GM21360 (cell line): ENCODE measurements at regions not wholly inside any gene's neighbourhood (a gene's known extent, or its start where the extent isn't known, plus 50 kb on each side); places are given as distances from the start of the nearest gene placed in this dataset.

Experiments
- ATAC-seq: cut with Tn5 transposase; IDR thresholded peaks from one replicate; pipeline ENCODE4 v1.9.1; 2021; ENCODE audit warnings: mild to moderate bottlenecking, moderate library complexity; ENCODE audit not compliant: unreplicated experiment

DNA sequence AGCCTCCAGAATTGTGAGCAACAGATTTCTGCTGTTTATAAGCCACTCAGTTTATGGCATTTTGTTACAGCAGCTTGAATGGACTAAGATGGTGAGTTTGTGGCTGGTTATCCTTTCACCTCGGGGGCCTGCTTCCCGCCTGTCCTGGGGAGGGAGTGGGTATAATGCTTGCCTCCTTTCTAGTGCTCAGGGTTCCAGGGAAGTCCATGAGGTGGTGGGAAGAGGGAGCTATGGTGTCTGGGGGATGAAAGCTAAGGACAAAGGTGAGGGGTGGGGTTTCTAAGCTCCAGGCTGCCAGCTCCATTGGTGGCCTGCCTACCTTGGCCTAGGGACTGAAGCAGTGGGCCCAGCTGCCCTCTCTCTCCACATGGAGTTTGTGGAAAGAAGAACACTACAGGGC is 50.2 kb upstream of the SDK2 start:
- ATAC-seq, result no peak

GRCh38 chr17:73695035-73695738 is 50.9 kb upstream of the SDK2 start:
- no peak for ATAC-seq

DNA sequence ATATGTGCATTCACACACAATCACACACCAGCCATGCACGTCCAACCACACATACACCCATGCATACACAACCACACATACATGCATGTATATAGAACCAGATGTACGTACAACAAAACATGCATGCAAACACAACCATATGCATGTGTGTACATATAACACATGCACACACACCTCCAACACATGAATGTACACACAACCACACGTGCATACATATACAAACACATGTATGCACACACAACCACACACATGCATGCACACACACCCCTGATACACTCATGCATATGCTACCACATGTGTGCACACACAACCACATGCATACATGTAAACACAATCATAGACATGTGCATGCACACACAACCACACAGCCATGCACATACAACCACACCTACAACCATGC is 52.0 kb upstream of the SDK2 start:
- ATAC-seq, result no peak

- no peak for ATAC-seq
Measured at GRCh38 chr17:73697872-73698271, 53.6 kb upstream of the SDK2 start.

- ATAC-seq, result no peak
Measured at GRCh38 chr17:73698966-73699365, 54.7 kb upstream of the SDK2 start.

DNA sequence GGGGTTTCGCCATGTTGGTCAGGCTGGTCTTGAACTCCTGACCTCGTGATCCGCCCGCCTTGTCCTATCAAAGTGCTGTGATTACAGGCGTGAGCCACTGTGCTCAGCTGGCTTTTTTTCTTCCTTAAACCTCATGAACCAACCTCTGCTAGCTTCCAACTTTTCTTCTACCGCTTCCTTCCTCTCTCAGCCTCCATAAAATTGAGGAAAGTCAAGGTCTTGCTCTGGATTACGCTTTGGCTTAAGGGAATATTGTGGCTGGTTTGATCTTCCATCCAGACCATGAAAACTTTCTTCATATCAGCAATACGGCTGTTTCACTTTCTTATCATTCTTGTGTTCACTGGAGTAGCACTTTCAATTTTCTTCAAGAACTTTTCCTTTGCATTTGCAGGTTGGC is 57.5 kb upstream of the SDK2 start:
- no peak for ATAC-seq

DNA sequence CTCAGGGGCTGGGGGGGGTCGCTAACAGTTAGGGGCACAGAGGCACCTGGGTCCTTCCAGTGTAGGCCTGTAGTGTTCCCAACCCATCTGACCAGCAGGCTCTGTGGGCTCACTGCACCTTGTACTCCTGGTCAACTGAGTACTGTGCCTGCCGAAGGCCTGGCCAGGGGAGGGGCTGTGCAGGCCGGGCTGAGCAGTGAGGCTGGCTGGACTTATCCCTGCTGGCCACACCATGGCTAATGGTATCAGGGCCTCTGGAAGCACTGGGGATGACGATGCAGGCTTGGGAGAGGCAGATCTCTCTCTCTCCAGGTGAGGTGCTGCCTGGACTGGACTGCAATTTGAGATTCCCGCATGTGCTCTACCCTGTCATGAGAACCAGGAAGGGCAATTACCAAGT is 58.9 kb upstream of the SDK2 start:
- ATAC-seq, result no peak

DNA sequence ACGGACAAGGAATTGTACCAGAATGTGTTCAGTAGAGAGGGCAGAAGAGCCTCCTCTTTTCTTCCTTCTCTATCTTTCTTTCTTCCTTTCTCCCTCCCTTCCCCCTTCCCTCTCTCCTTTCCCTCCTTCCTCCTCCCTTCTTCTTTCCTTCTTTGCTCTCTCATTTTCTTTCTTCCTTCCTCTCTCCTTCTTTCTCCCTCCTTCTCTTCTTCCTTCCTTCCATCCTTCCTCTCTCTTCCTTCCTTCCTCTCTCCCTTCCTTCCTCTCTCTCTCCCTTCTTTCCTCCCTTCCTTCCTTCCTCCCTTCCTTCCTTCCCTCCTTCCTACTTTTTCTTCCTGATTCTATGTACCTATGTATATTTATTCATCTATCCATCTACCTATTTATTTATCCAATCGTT is 59.7 kb upstream of the SDK2 start:
- ATAC-seq, result no peak

DNA sequence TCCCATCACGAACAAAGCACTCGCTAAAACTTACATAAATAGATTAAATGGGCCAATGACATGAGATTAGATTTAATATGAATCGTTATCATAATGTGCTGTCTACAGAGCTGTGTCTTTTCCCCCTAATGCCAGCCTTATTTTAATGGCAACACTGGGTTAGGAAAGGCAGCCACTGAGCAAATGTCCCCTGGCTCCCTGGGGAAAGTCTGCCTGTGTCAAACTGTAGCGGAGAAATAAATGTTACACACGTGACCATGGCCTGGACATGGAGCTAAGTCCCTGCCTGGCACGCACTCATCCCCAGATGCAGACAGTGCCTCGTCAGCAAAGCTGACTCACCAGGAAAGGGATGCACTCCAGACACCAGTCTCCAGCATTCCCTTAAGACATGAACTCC is 61.3 kb upstream of the SDK2 start:
- no peak for ATAC-seq

- no peak for ATAC-seq
Measured at GRCh38 chr17:73706428-73706827, 62.2 kb upstream of the SDK2 start.

- no peak for ATAC-seq
Measured at GRCh38 chr17:73706858-73707257, 62.6 kb upstream of the SDK2 start.

- no peak for ATAC-seq
Measured at GRCh38 chr17:73707358-73707757, 63.1 kb upstream of the SDK2 start.

- ATAC-seq, result no peak
Measured at GRCh38 chr17:73710095-73710592, 65.9 kb upstream of the SDK2 start.

GRCh38 chr17:73711184-73711583 is 66.9 kb upstream of the SDK2 start:
- peak; percentile 71 for ATAC-seq

DNA sequence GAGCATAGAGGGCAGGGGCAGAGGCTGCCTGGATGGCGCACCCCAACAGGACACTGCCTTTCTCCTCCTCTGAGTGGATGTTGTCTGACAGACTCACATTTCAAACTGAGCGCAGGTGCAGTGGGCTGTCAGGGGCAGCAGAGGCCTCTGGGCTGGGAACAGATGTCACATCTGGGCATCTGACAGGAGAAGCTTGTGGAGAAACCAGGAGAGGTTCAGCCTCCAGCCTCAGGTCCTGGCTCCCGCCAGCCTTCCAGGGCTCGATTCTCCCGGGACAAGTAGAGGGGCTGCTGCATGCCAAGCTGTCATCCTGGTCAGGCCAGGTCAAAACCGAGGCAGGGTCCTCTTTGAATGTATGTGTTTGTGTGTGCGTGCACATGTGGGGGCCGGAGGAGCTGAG is 67.7 kb upstream of the SDK2 start:
- ATAC-seq, result no peak

DNA sequence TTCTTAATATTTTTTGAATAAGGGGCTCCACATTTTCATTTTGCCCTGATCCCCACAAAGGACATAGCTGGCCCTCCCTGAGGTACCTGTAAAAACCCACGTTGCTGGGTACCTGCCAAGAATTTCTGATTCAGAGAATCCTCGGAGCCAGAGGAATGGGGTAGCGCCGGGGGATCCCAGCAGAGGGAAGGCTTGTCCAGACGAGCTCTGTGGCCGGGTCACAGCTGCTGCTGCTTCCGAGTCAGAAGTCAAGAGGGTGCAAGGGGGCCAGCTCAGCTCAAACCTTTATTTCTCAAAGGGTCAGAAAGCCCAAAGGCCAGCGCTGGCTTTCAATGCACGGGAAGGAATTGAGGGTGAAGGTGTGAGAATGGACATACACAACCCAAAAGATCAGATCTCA is 68.9 kb upstream of the SDK2 start:
- no peak for ATAC-seq

DNA sequence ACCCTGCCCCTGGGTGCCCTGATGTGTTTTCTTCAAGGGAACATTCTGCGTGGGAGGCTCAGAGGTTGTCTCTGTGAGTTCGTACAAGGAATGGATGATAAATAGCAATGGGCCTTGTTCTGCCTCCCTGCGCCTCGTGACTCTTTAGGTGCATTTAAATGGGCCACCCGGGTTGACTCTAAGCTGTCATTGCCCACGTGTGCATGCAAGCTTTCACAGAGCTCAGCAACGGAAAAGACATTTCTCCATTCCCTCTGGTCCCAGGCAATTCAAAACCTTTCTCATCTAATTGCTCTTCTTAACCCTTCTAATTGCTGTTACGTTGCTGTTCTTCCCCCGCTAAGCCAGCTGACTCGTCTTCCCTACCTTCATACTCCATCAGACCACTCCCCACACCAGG is 71.5 kb upstream of the SDK2 start:
- ATAC-seq, result no peak

DNA sequence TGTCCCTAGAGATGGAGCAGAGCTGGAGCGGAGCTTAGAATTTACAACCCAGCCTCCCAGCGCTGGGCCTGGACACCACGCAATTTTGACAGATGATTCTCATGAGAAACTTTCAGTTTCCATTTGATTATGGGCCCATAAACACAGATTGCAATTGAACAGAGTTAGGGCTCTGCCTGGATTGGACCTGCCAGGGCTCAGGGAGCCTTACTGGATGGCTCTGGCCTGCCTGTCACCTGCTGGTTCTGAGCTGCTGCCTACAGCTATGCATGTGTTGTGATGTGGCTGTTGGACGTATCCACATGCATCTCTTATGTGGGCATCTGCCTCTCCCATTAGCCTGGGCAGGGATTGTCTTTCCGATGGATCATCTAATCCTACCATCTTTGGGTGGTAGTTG is 73.4 kb upstream of the SDK2 start:
- no peak for ATAC-seq

GRCh38 chr17:73718362-73718761 is 74.1 kb upstream of the SDK2 start:
- no peak for ATAC-seq

- ATAC-seq, result no peak
Measured at GRCh38 chr17:73718912-73719311, 74.7 kb upstream of the SDK2 start.

- no peak for ATAC-seq
Measured at GRCh38 chr17:73719588-73720071, 75.4 kb upstream of the SDK2 start.

DNA sequence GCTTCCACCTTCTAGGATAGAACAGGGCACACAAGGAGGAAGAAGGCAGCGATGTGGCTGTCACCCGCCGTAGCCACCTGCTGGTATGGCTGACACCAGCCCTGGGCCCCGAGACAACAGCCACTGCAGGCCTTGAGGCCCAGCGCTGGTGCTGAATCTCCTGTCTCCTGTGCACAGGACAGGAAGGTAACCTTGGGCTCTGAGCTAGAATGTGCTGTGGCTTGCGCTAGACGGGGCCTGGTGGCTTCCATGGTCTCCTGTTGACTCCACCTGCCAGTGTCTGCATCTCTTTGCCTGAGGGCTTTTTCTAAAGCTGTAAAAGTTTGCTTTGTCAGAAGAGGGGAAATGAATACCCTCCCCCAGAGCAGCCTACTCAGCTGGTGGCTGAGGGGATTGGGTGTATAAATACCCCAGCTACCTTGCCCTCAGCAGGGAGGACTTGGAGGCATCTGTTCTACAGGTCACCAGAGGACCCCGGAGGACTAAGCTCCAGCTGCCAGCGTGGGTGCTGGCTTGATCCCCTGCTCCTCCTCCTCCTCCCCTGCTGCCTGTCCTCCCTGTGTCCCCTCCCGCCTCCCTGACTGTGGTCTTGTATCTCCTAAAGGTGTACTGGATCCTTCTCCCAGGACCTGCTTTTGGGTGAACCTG is 76.1 kb upstream of the SDK2 start:
- ATAC-seq, result no peak

- ATAC-seq, result no peak
Measured at GRCh38 chr17:73722165-73722564, 77.9 kb upstream of the SDK2 start.
